ENCODE measurements at regions not wholly inside any gene's neighbourhood (a gene's known extent, or its start where the extent isn't known, plus 50 kb on each side); places are given as distances from the start of the nearest gene placed in this dataset.

DNA sequence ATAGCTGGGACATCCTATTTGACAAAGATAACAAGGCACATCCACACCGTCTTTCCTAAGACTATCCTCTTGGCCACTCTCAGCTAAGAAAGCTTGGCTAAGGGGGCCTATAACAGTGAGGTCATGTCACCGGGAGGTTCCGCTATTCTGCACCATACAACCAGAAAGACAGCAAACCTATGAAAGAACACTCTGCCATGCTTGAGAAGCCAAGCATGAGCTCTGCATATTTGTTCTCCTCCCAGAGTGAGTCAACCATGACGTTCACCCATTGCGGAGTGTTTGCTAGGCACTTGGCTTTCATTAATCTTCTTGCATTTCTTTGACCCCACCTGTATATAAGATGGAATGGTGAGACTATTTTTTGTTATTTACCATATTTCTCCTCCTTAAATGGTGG, 141.2 kb downstream of the GMNC start:
- no peak overlapping the region for H3K4me2 ChIP-seq (ENCODE audit: control insufficient read depth, insufficient read depth)
- ChIA-PET RAD21 (ENCODE audit: unreplicated experiment) (no interaction called here), CTCF (interaction anchor here (0.6 to 0.7 kb wide), 2 partner anchors 10 to 25 kb away, joined by 3 read pairs; no protein-coding TSS in a partner anchor), POLR2A (no interaction called here), SMC1A (ENCODE audit: uncharacterized antibody, unreplicated experiment) (no interaction called here)
- intact Hi-C loops (cut with micrococcal nuclease; ENCODE audit: unreplicated experiment), result no loop called here
- H3K9me3 ChIP-seq (replicated peaks; ENCODE audit: control insufficient read depth, insufficient read depth, low read length), result no peaks in the 10 kb centered on the region
- H3K4me3 ChIP-seq, result no peak overlapping the region
- TF ChIP-seq NFYA (IDR thresholded peaks at IDR 0.05; ENCODE audit: borderline replicate concordance, low read depth, low read length) (no peak), HDAC6 (IDR thresholded peaks at IDR 0.05; ENCODE audit: unreplicated experiment) (no peak), CEBPB (IDR thresholded peaks at IDR 0.05; ENCODE audit: borderline replicate concordance in 1 of 2, low read depth in 2 of 2, low read length in 2 of 2) (no peak), RCOR1 (conservative IDR thresholded peaks at IDR 0.05; ENCODE audit: low read depth, low read length) (no peak), TCF3 (IDR thresholded peaks at IDR 0.05; ENCODE audit: borderline replicate concordance, insufficient read depth, low read depth, low read length) (no peak), PAX8 (IDR thresholded peaks at IDR 0.05) (peak; percentile 62; the same call in 1 of the 2 replicates), ZNF217 (IDR thresholded peaks at IDR 0.05) (peak; percentile 46; the same call in 1 of the 2 replicates), POLR2A (IDR thresholded peaks at IDR 0.05; ENCODE audit: low read depth, low read length) (no peak), IKZF2 (IDR thresholded peaks at IDR 0.05) (no peak), POLR2AphosphoS2 (IDR thresholded peaks at IDR 0.05; ENCODE audit: low read depth, low read length) (no peak), CREB1 (IDR thresholded peaks at IDR 0.05; ENCODE audit: low read depth) (no peak), MEF2A (IDR thresholded peaks at IDR 0.05; ENCODE audit: insufficient read depth, low read depth, low read length) (no peak), NFYB (IDR thresholded peaks at IDR 0.05; ENCODE audit: insufficient read depth, low read depth, low read length) (no peak), NR2C1 (IDR thresholded peaks at IDR 0.05) (no peak), NR2C2 (IDR thresholded peaks at IDR 0.05; ENCODE audit: borderline replicate concordance, control insufficient read depth, insufficient read length, low read depth) (no peak), NR2F1 (conservative IDR thresholded peaks at IDR 0.05) (0 out of 2 replicates have a peak, but pooled peaks have one; percentile 24), PAX5 (IDR thresholded peaks at IDR 0.05; ENCODE audit: borderline replicate concordance, low read depth, low read length) (peak; percentile 94)
- TF ChIP-seq, protein P1, sequence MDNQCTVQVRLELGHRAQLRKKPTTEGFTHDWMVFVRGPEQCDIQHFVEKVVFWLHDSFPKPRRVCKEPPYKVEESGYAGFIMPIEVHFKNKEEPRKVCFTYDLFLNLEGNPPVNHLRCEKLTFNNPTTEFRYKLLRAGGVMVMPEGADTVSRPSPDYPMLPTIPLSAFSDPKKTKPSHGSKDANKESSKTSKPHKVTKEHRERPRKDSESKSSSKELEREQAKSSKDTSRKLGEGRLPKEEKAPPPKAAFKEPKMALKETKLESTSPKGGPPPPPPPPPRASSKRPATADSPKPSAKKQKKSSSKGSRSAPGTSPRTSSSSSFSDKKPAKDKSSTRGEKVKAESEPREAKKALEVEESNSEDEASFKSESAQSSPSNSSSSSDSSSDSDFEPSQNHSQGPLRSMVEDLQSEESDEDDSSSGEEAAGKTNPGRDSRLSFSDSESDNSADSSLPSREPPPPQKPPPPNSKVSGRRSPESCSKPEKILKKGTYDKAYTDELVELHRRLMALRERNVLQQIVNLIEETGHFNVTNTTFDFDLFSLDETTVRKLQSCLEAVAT (IDR thresholded peaks at IDR 0.05), result no peak
- TF ChIP-seq, protein P2, sequence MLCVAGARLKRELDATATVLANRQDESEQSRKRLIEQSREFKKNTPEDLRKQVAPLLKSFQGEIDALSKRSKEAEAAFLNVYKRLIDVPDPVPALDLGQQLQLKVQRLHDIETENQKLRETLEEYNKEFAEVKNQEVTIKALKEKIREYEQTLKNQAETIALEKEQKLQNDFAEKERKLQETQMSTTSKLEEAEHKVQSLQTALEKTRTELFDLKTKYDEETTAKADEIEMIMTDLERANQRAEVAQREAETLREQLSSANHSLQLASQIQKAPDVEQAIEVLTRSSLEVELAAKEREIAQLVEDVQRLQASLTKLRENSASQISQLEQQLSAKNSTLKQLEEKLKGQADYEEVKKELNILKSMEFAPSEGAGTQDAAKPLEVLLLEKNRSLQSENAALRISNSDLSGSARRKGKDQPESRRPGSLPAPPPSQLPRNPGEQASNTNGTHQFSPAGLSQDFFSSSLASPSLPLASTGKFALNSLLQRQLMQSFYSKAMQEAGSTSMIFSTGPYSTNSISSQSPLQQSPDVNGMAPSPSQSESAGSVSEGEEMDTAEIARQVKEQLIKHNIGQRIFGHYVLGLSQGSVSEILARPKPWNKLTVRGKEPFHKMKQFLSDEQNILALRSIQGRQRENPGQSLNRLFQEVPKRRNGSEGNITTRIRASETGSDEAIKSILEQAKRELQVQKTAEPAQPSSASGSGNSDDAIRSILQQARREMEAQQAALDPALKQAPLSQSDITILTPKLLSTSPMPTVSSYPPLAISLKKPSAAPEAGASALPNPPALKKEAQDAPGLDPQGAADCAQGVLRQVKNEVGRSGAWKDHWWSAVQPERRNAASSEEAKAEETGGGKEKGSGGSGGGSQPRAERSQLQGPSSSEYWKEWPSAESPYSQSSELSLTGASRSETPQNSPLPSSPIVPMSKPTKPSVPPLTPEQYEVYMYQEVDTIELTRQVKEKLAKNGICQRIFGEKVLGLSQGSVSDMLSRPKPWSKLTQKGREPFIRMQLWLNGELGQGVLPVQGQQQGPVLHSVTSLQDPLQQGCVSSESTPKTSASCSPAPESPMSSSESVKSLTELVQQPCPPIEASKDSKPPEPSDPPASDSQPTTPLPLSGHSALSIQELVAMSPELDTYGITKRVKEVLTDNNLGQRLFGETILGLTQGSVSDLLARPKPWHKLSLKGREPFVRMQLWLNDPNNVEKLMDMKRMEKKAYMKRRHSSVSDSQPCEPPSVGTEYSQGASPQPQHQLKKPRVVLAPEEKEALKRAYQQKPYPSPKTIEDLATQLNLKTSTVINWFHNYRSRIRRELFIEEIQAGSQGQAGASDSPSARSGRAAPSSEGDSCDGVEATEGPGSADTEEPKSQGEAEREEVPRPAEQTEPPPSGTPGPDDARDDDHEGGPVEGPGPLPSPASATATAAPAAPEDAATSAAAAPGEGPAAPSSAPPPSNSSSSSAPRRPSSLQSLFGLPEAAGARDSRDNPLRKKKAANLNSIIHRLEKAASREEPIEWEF (IDR thresholded peaks at IDR 0.05; ENCODE audit: insufficient replicate concordance, low read depth, low read length), result no peak
- no peaks in the 10 kb centered on the region for H3K79me2 ChIP-seq (ENCODE audit: control insufficient read depth, insufficient read depth, low read length)
- ATAC-seq, result peak; percentile 95
- H3K27me3 ChIP-seq (replicated peaks in 1 of 2; ENCODE audit: control insufficient read depth in 2 of 2, insufficient read depth in 2 of 2, low read length in 1 of 2), result no peaks in the 10 kb centered on the region
- FAIRE-seq, result peak; percentile 61
- H3K27ac ChIP-seq (ENCODE audit: control insufficient read depth, insufficient read depth), result no peak overlapping the region
- 1% methylated on average over 5 of the region's 5 CpGs for WGBS (ENCODE audit: insufficient coverage, insufficient replicate concordance, low lambda C conversion rate, missing lambda C conversion rate)
- no TSS peak for BruUV-seq (replicated peaks)
- no peaks in the 10 kb centered on the region for H3K36me3 ChIP-seq (ENCODE audit: control insufficient read depth in 2 of 2, insufficient read depth in 2 of 2, low read length in 1 of 2)
- H3K4me1 ChIP-seq (ENCODE audit: control insufficient read depth, insufficient read depth, low read length), result peaks cover 3% of the 10 kb centered on the region; the same call in 1 of the 2 replicates
- H4K20me1 ChIP-seq (ENCODE audit: control insufficient read depth, insufficient read depth), result no peaks in the 10 kb centered on the region
- no peak overlapping the region for H3K9ac ChIP-seq (ENCODE audit: control insufficient read depth, insufficient read depth, low read length)
- in situ Hi-C loops (cut with MboI), result no loop called here
- peak; percentile 23 for DNase-seq (ENCODE audit: low read depth, low spot score)
- no peak overlapping the region for H2AFZ ChIP-seq (ENCODE audit: control insufficient read depth, low read depth, low read length)

All from GM12878 (cell line).